ENCODE measurements at regions not wholly inside any gene's neighbourhood (a gene's known extent, or its start where the extent isn't known, plus 50 kb on each side); places are given as distances from the start of the nearest gene placed in this dataset.
A peak's percentile ranks its signal among the peaks of the same experiment; 100 is the strongest.

GRCh38 chr12:92029902-92030586 lies 115.6 kb downstream of the BTG1 start:
- no peak for DNase-seq

GRCh38 chr12:92029136-92029535 lies 116.5 kb downstream of the BTG1 start:
- DNase-seq: no peak

GRCh38 chr12:92028441-92028709 lies 117.3 kb downstream of the BTG1 start:
- DNase-seq: no peak

- no peak for DNase-seq
Observed at GRCh38 chr12:92027701-92028440, 117.8 kb downstream of the BTG1 start.

GRCh38 chr12:92027243-92027642 lies 118.4 kb downstream of the BTG1 start:
- DNase-seq: no peak

- no peak for DNase-seq
Observed at GRCh38 chr12:92025462-92026207, 120.0 kb downstream of the BTG1 start.

GRCh38 chr12:92022093-92022492 lies 123.6 kb downstream of the BTG1 start:
- DNase-seq: no peak

- DNase-seq: no peak
Observed at GRCh38 chr12:92021666-92022035, 124.0 kb downstream of the BTG1 start.

GRCh38 chr12:92020983-92021665 lies 124.5 kb downstream of the BTG1 start:
- DNase-seq: no peak

GRCh38 chr12:92019491-92020277 lies 126.0 kb downstream of the BTG1 start:
- DNase-seq: no peak

GRCh38 chr12:92012691-92013090 lies 133.0 kb downstream of the BTG1 start:
- no peak for DNase-seq

- no peak for DNase-seq
Observed at GRCh38 chr12:92010853-92011701, 134.6 kb downstream of the BTG1 start.

- DNase-seq: no peak
Observed at GRCh38 chr12:92010368-92010767, 135.3 kb downstream of the BTG1 start.

GRCh38 chr12:92008345-92008744 lies 137.3 kb downstream of the BTG1 start:
- no peak for DNase-seq

GRCh38 chr12:92007787-92008186 lies 137.9 kb downstream of the BTG1 start:
- DNase-seq: peak; percentile 46

GRCh38 chr12:92003701-92004100 lies 141.9 kb downstream of the BTG1 start:
- no peak for DNase-seq

- no peak for DNase-seq
Observed at GRCh38 chr12:92002673-92003382, 142.8 kb downstream of the BTG1 start.

GRCh38 chr12:92002195-92002649 lies 143.4 kb downstream of the BTG1 start:
- DNase-seq: no peak

- DNase-seq: no peak
Observed at GRCh38 chr12:92000597-92000996, 145.0 kb downstream of the BTG1 start.

- DNase-seq: no peak
Observed at GRCh38 chr12:91999823-92000222, 145.8 kb downstream of the BTG1 start.

- DNase-seq: no peak
Observed at GRCh38 chr12:91998316-91998715, 147.3 kb downstream of the BTG1 start.

Measured in NCI-H1417 treated with DMSO at 0.1 percent for 48 hours (cell line).